Heart right ventricle (tissue), 16 donors: ENCODE measurements at regions not wholly inside any gene's neighbourhood (a gene's known extent, or its start where the extent isn't known, plus 50 kb on each side); places are given as distances from the start of the nearest gene placed in this dataset.

Experiments
- ATAC-seq, 8 donors: fragments of 200-7000 bp; cut with Tn5 transposase; one replicate each; pipeline ENCODE4 v1.9.1; 2020; ENCODE audit warnings: mild to moderate bottlenecking in 8 of 8, moderate library complexity in 8 of 8, moderate number of reproducible peaks in 1 of 8
- DNase-seq, 2 donors: peaks; one replicate each; pipeline ENCODE4 v3.0.0-alpha.2; 2020
- H3K27ac ChIP-seq, 10 donors: fragments of 200-600 bp; sonication (generic) in 2 of 10; one replicate each; pipeline versions ENCODE4 v1.5.0 to v1.8.0; 2020 to 2022; ENCODE audit warnings: mild to moderate bottlenecking in 3 of 10
- H3K27me3 ChIP-seq, 7 donors: fragments of 200-600 bp; one replicate each; pipeline ENCODE4 v1.8.0; 2021 to 2022; ENCODE audit warnings: mild to moderate bottlenecking in 2 of 7
- H3K36me3 ChIP-seq, 9 donors: fragments of 200-600 bp; sonication (generic) in 1 of 9; one replicate each; pipeline versions ENCODE4 v1.5.0 to v1.8.0; 2020 to 2022; ENCODE audit warnings: mild to moderate bottlenecking in 2 of 9
- H3K4me1 ChIP-seq, 9 donors: fragments of 200-600 bp; sonication (generic) in 1 of 9; one replicate each; pipeline versions ENCODE4 v1.5.0 to v1.8.0; 2020 to 2022; ENCODE audit warnings: mild to moderate bottlenecking in 4 of 9
- H3K4me3 ChIP-seq, 10 donors: fragments of 200-600 bp; sonication (generic) in 2 of 10; one replicate each; pipeline versions ENCODE4 v1.5.0 to v1.8.0; 2020 to 2022; ENCODE audit warnings: mild to moderate bottlenecking in 7 of 10, moderate library complexity in 2 of 10
- H3K9me3 ChIP-seq, 11 donors: fragments of 200-600 bp in 10 of 11; sonication (generic) in 2 of 11; one replicate each; pipeline versions ENCODE4 v1.5.0 to v1.8.0; 2013 to 2022; ENCODE audit warnings: mild to moderate bottlenecking in 2 of 11, control low read depth in 1 of 11, moderate library complexity in 1 of 11
- CTCF ChIP-seq, 9 donors: fragments of 200-600 bp; sonication (generic) in 2 of 9; IDR thresholded peaks; one replicate each; pipeline versions ENCODE4 v1.5.0 to v1.8.0; 2021 to 2022; ENCODE audit warnings: antibody characterized with exemption in 9 of 9, mild to moderate bottlenecking in 5 of 9, moderate library complexity in 1 of 9
- WGBS, 2 donors: extraction: QIAGEN DNeasy Blood & Tissue Kit; methylation state at CpG; one replicate each; pipeline ENCODE4 v1.1.7; 2013; ENCODE audit warnings: inconsistent platforms in 1 of 2; 5-methylcytosine and 5-hydroxymethylcytosine counted together
- intact Hi-C, 10 donors: fragments of 100-400 bp; cut with DNase I; formaldehyde crosslinking; loops; one replicate each; pipeline versions ENCODE4 v1.11.1 to v1.14.2; 2022
- donor health status: Arrhythmogenic right ventricular cardiomyopathy.
- donor health status: ischemic (EF 13 %, LVEDD 7.1; RV severe dilation, severe dysfunction).
- donor health status: healthy with polysubstance abuse.
- donor health status: DM: no; HTN: yes; CAD: no.
- donor health status: DM: no; HTN: no; CAD: no.
- donor health status: ischemic (EF 25% LVEDD 6.9; RV normal size, moderate dysfunction).
- donor health status: ischemic (EF 25% LVEDD 5.7; RV mildly dilated, moderate dysfunction).
- donor health status: healthy.
- donor health status: DM: yes; HTN: yes; CAD: no.
- donor health status: Ischemic cardiomyopathy.
- donor health status: ischemic (EF 35%, LVEDD 5.7; RV mildly dilated, moderate dysfunction).
- donor health status: nonischemic (EF 11% LVEDD 7.7; RV severe dilation, severe dysfunction).
- donor health status: DM: yes; HTN: yes; CAD: no.
- donor health status: PGD.
- donor health status: ischemic (EF 29% LVEDD 5.4; RV normal size, mild dysfunction).
- donor health status: nonischemic (EF 23%, LVEDD 6.1; RV moderate dilation, normal function).

- Histone ChIP-seq H3K4me1 (peaks cover 3 to 68% (median 50%) of the 10 kb centered on the region in 9 donors), H3K27me3 (no peaks in the 10 kb centered on the region), H3K36me3 (no peaks in the 10 kb centered on the region), H3K9me3 (no peaks in the 10 kb centered on the region), H3K27ac (peak overlapping the region in 1 of 10 donors; percentile 27), H3K4me3 (no peak overlapping the region)
- TF ChIP-seq CTCF (IDR thresholded peaks at IDR 0.05): no peak
- WGBS, 2 donors: 89 to 94% methylated on average over 6 of the region's 6 CpGs
- no peak for DNase-seq
- intact Hi-C loops: no loop called here
- ATAC-seq: peak in 2 of 8 donors; percentile 1 to 18
These were observed 192.3 kb downstream of the PALM2AKAP2 start for GRCh38 chr9:109972026-109972882.

GRCh38 chr9:109973336-109973735 is 193.3 kb downstream of the PALM2AKAP2 start:
- DNase-seq (no peak), ATAC-seq (no peak)
- Histone ChIP-seq H3K9me3 (no peaks in the 10 kb centered on the region), H3K36me3 (no peaks in the 10 kb centered on the region), H3K27ac (peak overlapping the region in 2 of 10 donors; percentile 26 to 55), H3K4me3 (no peak overlapping the region), H3K27me3 (no peaks in the 10 kb centered on the region), H3K4me1 (peaks cover 3 to 57% (median 40%) of the 10 kb centered on the region in 9 donors)
- no peak for TF ChIP-seq CTCF (IDR thresholded peaks at IDR 0.05)
- 97 to 98% methylated on average over 1 of the region's 1 CpG for WGBS, 2 donors
- intact Hi-C loops: no loop called here

- peak in 7 of 8 donors; percentile 20 to 91 (median 70) for ATAC-seq
- H3K27ac ChIP-seq: peak overlapping the region in 6 of 10 donors; percentile 11 to 73 (median 40)
- no peak for TF ChIP-seq CTCF (IDR thresholded peaks at IDR 0.05)
- no peaks in the 10 kb centered on the region for H3K9me3 ChIP-seq
- H3K27me3 ChIP-seq: no peaks in the 10 kb centered on the region
- peak; percentile 32 to 49 for DNase-seq
- intact Hi-C loops: no loop called here
- H3K4me1 ChIP-seq: peaks cover 2 to 47% (median 30%) of the 10 kb centered on the region in 9 donors
- no peaks in the 10 kb centered on the region for H3K36me3 ChIP-seq
- 75 to 76% methylated on average over 7 of the region's 7 CpGs for WGBS, 2 donors
- no peak overlapping the region for H3K4me3 ChIP-seq
These were observed 194.3 kb downstream of the PALM2AKAP2 start for GRCh38 chr9:109974143-109974917.

GRCh38 chr9:109974918-109975276 is 194.9 kb downstream of the PALM2AKAP2 start:
- Histone ChIP-seq H3K4me1 (peaks cover 0 to 41% (median 24%) of the 10 kb centered on the region in 9 donors), H3K9me3 (no peaks in the 10 kb centered on the region), H3K27ac (peak overlapping the region in 2 of 10 donors; percentile 55 to 73), H3K27me3 (no peaks in the 10 kb centered on the region), H3K36me3 (no peaks in the 10 kb centered on the region), H3K4me3 (no peak overlapping the region)
- no peak for TF ChIP-seq CTCF (IDR thresholded peaks at IDR 0.05)
- intact Hi-C loops: no loop called here
- 92 to 93% methylated on average over 4 of the region's 4 CpGs for WGBS, 2 donors
- DNase-seq: no peak
- ATAC-seq: no peak
